Ovary (tissue), 7 donors: ENCODE measurements at regions not wholly inside any gene's neighbourhood (a gene's known extent, or its start where the extent isn't known, plus 50 kb on each side); places are given as distances from the start of the nearest gene placed in this dataset.
A peak's percentile ranks its signal among the peaks of the same experiment; 100 is the strongest.

Experiments
- DNase-seq, 5 donors: peaks; one replicate each; pipeline ENCODE4 v3.0.0-alpha.2; 2019 to 2020
- H3K27ac ChIP-seq, 2 donors: fragments of 200-600 bp; one replicate each; pipeline versions ENCODE4 v1.5.1 to v1.8.0; 2019 to 2022
- H3K27me3 ChIP-seq: fragments of 200-600 bp; one replicate; pipeline ENCODE4 v1.8.0; 2022
- H3K36me3 ChIP-seq: fragments of 200-600 bp; sonication (generic); one replicate; pipeline ENCODE4 v1.5.1; 2019
- H3K4me1 ChIP-seq: one replicate; pipeline ENCODE4 v1.8.1; 2013; ENCODE audit warnings: mild to moderate bottlenecking, moderate library complexity; ENCODE audit not compliant: insufficient read depth
- H3K4me3 ChIP-seq: fragments of 200-600 bp; sonication (generic); one replicate; pipeline ENCODE4 v1.5.1; 2017
- H3K9me3 ChIP-seq, 2 donors: fragments of 200-600 bp in 1 of 2; sonication (generic) in 1 of 2; one replicate each; pipeline versions ENCODE4 v1.5.1 to v1.8.1; 2013 to 2019; ENCODE audit warnings: mild to moderate bottlenecking in 1 of 2, moderate library complexity in 1 of 2
- EP300 ChIP-seq: sonication (generic); formaldehyde crosslinking; IDR thresholded peaks from one replicate; pipeline ENCODE4 v1.6.1; 2017; ENCODE audit warnings: antibody characterized with exemption
- POLR2A ChIP-seq: fragments of 450-650 bp; IDR thresholded peaks from one replicate; pipeline ENCODE4 v1.6.1; 2017; ENCODE audit warnings: antibody characterized with exemption, mild to moderate bottlenecking, moderate library complexity
- WGBS, 3 donors: extraction: QIAGEN DNeasy Blood & Tissue Kit in 1 of 3; methylation state at CpG; one replicate each; pipeline versions ENCODE4 v1.1.5 to v1.1.7; 2013 to 2017; 5-methylcytosine and 5-hydroxymethylcytosine counted together
- intact Hi-C, 4 donors: fragments of 100-400 bp; cut with DNase I; formaldehyde crosslinking; loops; one replicate each; pipeline versions ENCODE4 v1.11.0 to v1.15.1; 2022 to 2023
- TF ChIP-seq, protein P1 (sequence below), 3 donors: fragments of 450-650 bp in 2 of 3; fragments of 200-600 bp in 1 of 3; IDR thresholded peaks; one replicate each; pipeline versions ENCODE4 v1.5.1 to v1.8.0; 2016 to 2022; ENCODE audit warnings: antibody characterized with exemption in 3 of 3, mild to moderate bottlenecking in 1 of 3
- donor health status: DM: no; HTN: no; CAD: no; lungs with moderate emphysema.
- donor health status: DM: no; HTN: no; CAD: no.
- donor health status: Bipolar disorder and iron deficiency.
- donor health status: DM: no; HTN: no; CAD: no.
- donor health status: DM: yes; HTN: yes; CAD: no.

DNA sequence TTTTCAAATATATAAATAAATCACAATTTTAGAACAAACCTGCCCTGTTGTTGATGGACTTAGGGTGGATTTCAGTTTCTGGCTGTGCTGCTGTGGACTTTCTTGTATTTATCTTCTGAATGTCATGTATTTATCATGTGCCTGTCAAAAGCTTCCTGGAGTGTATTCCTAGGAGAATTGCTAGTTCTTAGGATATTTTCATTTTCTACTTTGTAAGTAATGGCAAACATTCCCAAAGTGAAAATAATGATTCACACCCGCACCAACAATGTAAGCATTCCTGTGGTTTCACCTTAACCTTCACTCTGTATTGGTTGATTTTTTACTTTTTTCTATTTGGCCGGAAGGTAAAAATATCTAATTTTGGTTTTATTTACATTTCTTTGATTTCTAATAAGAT lies 387.8 kb downstream of the SMOC2 start:
- no peaks in the 10 kb centered on the region for H3K36me3 ChIP-seq
- H3K27ac ChIP-seq = no peak overlapping the region
- no peak for TF ChIP-seq POLR2A
- intact Hi-C loops = no loop called here
- no peak overlapping the region for H3K4me3 ChIP-seq
- H3K4me1 ChIP-seq = peaks cover 8% of the 10 kb centered on the region
- H3K9me3 ChIP-seq = no peaks in the 10 kb centered on the region
- DNase-seq = no peak
- no peaks in the 10 kb centered on the region for H3K27me3 ChIP-seq
- 8 to 32% (median 9%) methylated on average over 2 of the region's 2 CpGs for WGBS, 3 donors

DNA sequence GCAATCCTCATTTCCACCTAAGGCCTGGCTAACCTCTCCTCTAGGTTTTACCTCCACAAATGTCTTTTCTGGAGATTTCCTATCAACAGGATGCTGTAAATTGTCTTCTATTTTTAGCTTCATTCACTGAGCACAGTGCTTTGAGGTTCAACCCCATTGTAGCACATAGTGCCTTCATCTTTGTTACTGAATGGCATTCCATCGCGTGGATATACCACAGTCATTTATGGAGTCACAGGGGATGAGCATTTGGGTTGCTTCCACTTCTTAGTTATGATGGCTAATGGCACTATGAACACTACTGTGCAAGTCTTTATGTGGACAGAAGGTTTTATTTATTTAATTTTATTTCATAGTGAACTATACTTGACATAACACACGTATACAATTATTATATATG lies 387.1 kb downstream of the SMOC2 start:
- WGBS, 3 donors = 82 to 91% (median 90%) methylated on average over 3 of the region's 3 CpGs
- no peaks in the 10 kb centered on the region for H3K27me3 ChIP-seq

DNA sequence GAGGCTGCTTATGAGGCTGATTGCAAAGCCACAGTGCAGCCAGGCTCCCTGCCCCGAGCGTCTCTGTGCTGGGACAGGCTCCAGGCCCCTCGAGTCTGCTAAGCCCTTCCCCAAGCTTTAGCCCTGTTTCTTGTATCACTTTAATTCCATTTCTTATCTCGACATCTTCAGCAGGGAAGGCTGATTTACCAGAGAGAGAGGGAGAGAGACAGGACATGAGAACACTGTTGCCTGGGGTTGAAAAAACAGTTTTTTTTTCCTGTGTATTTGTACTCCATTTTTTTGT lies 386.5 kb downstream of the SMOC2 start:
- Histone ChIP-seq H3K27me3 (no peaks in the 10 kb centered on the region), H3K4me3 (no peak overlapping the region), H3K4me1 (peaks cover 11% of the 10 kb centered on the region), H3K9me3 (no peaks in the 10 kb centered on the region), H3K27ac (peak overlapping the region in 1 of 2 donors; percentile 54), H3K36me3 (no peaks in the 10 kb centered on the region)
- TF ChIP-seq EP300 (no peak), POLR2A (no peak)
- TF ChIP-seq, protein P1, sequence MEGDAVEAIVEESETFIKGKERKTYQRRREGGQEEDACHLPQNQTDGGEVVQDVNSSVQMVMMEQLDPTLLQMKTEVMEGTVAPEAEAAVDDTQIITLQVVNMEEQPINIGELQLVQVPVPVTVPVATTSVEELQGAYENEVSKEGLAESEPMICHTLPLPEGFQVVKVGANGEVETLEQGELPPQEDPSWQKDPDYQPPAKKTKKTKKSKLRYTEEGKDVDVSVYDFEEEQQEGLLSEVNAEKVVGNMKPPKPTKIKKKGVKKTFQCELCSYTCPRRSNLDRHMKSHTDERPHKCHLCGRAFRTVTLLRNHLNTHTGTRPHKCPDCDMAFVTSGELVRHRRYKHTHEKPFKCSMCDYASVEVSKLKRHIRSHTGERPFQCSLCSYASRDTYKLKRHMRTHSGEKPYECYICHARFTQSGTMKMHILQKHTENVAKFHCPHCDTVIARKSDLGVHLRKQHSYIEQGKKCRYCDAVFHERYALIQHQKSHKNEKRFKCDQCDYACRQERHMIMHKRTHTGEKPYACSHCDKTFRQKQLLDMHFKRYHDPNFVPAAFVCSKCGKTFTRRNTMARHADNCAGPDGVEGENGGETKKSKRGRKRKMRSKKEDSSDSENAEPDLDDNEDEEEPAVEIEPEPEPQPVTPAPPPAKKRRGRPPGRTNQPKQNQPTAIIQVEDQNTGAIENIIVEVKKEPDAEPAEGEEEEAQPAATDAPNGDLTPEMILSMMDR (IDR thresholded peaks at IDR 0.05) = no peak
- no peak for DNase-seq
- 15 to 19% (median 18%) methylated on average over 4 of the region's 4 CpGs for WGBS, 3 donors
- intact Hi-C loops = no loop called here

More for the DNA sequence above, 387.1 kb downstream of the SMOC2 start:
- H3K4me3 ChIP-seq = no peak overlapping the region
- intact Hi-C loops = no loop called here
- peaks cover 11% of the 10 kb centered on the region for H3K4me1 ChIP-seq
- no peaks in the 10 kb centered on the region for H3K9me3 ChIP-seq
- TF ChIP-seq, protein P1 (IDR thresholded peaks at IDR 0.05) = no peak
- DNase-seq = no peak
- no peaks in the 10 kb centered on the region for H3K36me3 ChIP-seq
- H3K27ac ChIP-seq = no peak overlapping the region

DNA sequence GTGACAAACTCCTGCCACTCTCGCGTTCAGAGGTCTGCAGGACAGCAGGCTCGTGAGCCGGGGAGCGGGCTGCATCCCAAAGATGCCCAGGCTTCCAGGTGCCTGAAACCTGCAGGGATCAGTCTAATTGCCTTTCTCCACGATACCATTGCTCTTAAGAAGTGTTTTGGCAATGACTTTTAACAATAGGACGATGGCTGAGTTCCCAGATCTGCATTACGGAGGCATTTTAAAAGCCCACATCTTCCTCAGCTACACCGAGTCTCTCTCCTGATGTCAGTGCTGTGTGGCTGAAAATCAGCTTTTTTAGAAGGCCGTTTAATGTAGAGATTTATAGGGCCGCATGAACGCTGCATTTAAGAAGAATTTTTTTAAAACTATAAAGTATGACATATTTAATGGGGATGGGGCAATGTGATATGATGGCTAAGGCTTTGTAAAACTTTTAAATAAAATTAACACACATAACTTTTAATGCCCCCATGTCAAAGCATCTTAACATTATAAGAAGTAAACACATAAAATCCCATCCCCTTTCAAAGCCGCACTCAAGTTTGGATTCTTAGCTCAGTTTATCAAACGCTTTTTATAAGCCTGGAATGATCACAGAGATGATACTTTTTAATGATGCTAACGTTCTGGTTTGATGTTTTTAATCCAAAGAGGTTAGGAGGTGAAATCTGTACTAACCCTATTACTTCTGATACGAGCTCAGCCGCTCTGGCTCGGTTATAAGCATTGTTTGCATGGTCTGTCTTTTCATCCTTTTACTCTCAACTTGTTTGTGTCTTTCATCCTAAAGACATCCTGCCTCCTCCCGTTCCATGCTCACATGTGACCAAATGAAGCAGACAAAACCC lies 386.0 kb downstream of the SMOC2 start:
- WGBS, 3 donors = 27 to 34% (median 32%) methylated on average over 19 of the region's 19 CpGs
- TF ChIP-seq, protein P1 (IDR thresholded peaks at IDR 0.05) = no peak
- TF ChIP-seq EP300 (no peak), POLR2A (no peak)
- Histone ChIP-seq H3K9me3 (no peaks in the 10 kb centered on the region), H3K27me3 (no peaks in the 10 kb centered on the region), H3K36me3 (no peaks in the 10 kb centered on the region), H3K4me1 (peaks cover 11% of the 10 kb centered on the region), H3K27ac (peak overlapping the region in 1 of 2 donors; percentile 54), H3K4me3 (no peak overlapping the region)
- intact Hi-C loops = no loop called here
- no peak for DNase-seq

DNA sequence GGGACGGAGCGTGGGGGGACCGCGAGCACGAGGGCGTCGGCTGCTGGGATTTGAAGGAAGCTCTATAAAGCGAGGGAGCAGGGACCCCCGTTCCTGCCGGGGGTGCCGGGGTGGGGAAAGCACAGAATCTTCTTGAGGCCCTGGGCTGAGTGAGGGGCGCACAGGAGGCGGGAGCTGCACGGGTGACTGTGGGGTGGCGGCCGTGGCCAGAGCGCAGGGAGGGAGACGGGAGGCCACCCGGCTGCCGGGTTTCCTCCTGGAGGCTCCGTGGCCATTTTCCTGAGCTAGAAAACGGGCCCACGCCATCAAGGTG lies 385.1 kb downstream of the SMOC2 start:
- Histone ChIP-seq H3K4me1 (peaks cover 11% of the 10 kb centered on the region), H3K4me3 (no peak overlapping the region), H3K36me3 (no peaks in the 10 kb centered on the region), H3K27ac (peak overlapping the region in 1 of 2 donors; percentile 54), H3K27me3 (no peaks in the 10 kb centered on the region), H3K9me3 (no peaks in the 10 kb centered on the region)
- WGBS, 3 donors = 83 to 89% (median 87%) methylated on average over 23 of the region's 23 CpGs
- TF ChIP-seq EP300 = no peak
- TF ChIP-seq, protein P1 (IDR thresholded peaks at IDR 0.05) = no peak
- no peak for TF ChIP-seq POLR2A
- no peak for DNase-seq
- intact Hi-C loops = no loop called here
